PC-3 (cell line): ENCODE measurements at regions not wholly inside any gene's neighbourhood (a gene's known extent, or its start where the extent isn't known, plus 50 kb on each side); places are given as distances from the start of the nearest gene placed in this dataset.

Experiments
- ATAC-seq: fragments of 200-7000 bp; cut with Tn5 transposase; 2 replicates; pipeline ENCODE4 v1.9.1; 2020; ENCODE audit warnings: mild to moderate bottlenecking, moderate library complexity
- BruUV-seq: library from RNA; stranded (reverse); fragments of 400-500 nt; replicated peaks from 2 replicates; lab custom pipeline; 2021; lab: Mats Ljungman, UMichigan
- CTCF ChIA-PET: fragments of 300-600 bp; sonication (Branson Sonifier 250); formaldehyde crosslinking; loops from one replicate; lab custom pipeline; 2022; ENCODE audit warnings: antibody characterized with exemption; lab: Charles Lee
- POLR2A ChIA-PET: fragments of 300-600 bp; sonication (Branson Sonifier 250); formaldehyde crosslinking; loops from one replicate; lab custom pipeline; 2022; ENCODE audit warnings: antibody characterized with exemption; ENCODE audit not compliant: unreplicated experiment; lab: Charles Lee
- DNase-seq: peaks from one replicate; pipeline ENCODE4 v3.0.0-alpha.2; 2015
- H2AFZ ChIP-seq: fragments of 300-600 bp; sonication (generic); 2 replicates; pipeline ENCODE4 v1.6.0; 2016; ENCODE audit warnings: antibody characterized with exemption, low read length
- H3F3A ChIP-seq: fragments of 300-600 bp; sonication (generic); one replicate; pipeline ENCODE4 v1.6.0; 2017; ENCODE audit warnings: antibody characterized with exemption, low read length, control low read depth, mild to moderate bottlenecking; ENCODE audit not compliant: unreplicated experiment
- H3K27ac ChIP-seq: fragments of 300-600 bp; sonication (generic); 2 replicates; pipeline ENCODE4 v1.5.1; 2016; ENCODE audit warnings: mild to moderate bottlenecking, low read length
- H3K27me3 ChIP-seq: fragments of 300-600 bp; sonication (generic); 2 replicates; pipeline ENCODE4 v1.6.1; 2016; ENCODE audit warnings: low read length, mixed read lengths
- H3K36me3 ChIP-seq: fragments of 300-600 bp; sonication (generic); 2 replicates; pipeline ENCODE4 v1.6.1; 2016; ENCODE audit warnings: low read depth, mixed run types, low read length, mixed read lengths
- H3K4me1 ChIP-seq: fragments of 300-600 bp; sonication (generic); 2 replicates; pipeline ENCODE4 v1.5.1; 2016; ENCODE audit warnings: low read length; ENCODE audit not compliant: insufficient read depth
- H3K4me2 ChIP-seq: fragments of 300-600 bp; sonication (generic); 2 replicates; pipeline ENCODE4 v1.6.0; 2016; ENCODE audit warnings: low read length
- H3K4me3 ChIP-seq: fragments of 300-600 bp; sonication (generic); 2 replicates; pipeline ENCODE4 v1.5.1; 2016; ENCODE audit warnings: mild to moderate bottlenecking, low read length, mixed read lengths
- H3K79me2 ChIP-seq: fragments of 300-600 bp; sonication (generic); 2 replicates; pipeline ENCODE4 v1.6.1; 2017; ENCODE audit warnings: low read length, mixed read lengths
- H3K9ac ChIP-seq: fragments of 300-600 bp; sonication (generic); 2 replicates; pipeline ENCODE4 v1.6.0; 2016; ENCODE audit warnings: mild to moderate bottlenecking, low read length
- H3K9me2 ChIP-seq: fragments of 300-600 bp; sonication (generic); replicated peaks from 2 replicates; pipeline ENCODE4 v1.6.1; 2016; ENCODE audit warnings: mixed run types, low read length, mixed read lengths
- H3K9me3 ChIP-seq: fragments of 300-600 bp; sonication (generic); 2 replicates; pipeline ENCODE4 v1.6.1; 2016; ENCODE audit warnings: low read length, mixed read lengths
- H4K20me1 ChIP-seq: fragments of 300-600 bp; sonication (generic); 2 replicates; pipeline ENCODE4 v1.6.1; 2016; ENCODE audit warnings: low read length, mixed read lengths
- CTCF ChIP-seq: fragments of 300-600 bp; sonication (generic); conservative IDR thresholded peaks from 2 replicates; pipeline ENCODE4 v1.5.1; 2017; ENCODE audit warnings: antibody characterized with exemption, low read depth, mild to moderate bottlenecking, low read length
- EZH2 ChIP-seq: fragments of 300-600 bp; sonication (generic); IDR thresholded peaks from one replicate; pipeline ENCODE4 v1.6.1; 2017; ENCODE audit warnings: antibody characterized with exemption, mild to moderate bottlenecking, low read length; ENCODE audit not compliant: unreplicated experiment
- EZH2phosphoT487 ChIP-seq: fragments of 300-600 bp; sonication (generic); IDR thresholded peaks from 2 replicates; pipeline ENCODE4 v1.6.1; 2018; ENCODE audit warnings: mild to moderate bottlenecking, antibody characterized with exemption, low read length, borderline replicate concordance
- intact Hi-C: fragments of 100-400 bp; cut with micrococcal nuclease; formaldehyde crosslinking; loops from 2 replicates; pipeline ENCODE4 v1.9.0; 2023

DNA sequence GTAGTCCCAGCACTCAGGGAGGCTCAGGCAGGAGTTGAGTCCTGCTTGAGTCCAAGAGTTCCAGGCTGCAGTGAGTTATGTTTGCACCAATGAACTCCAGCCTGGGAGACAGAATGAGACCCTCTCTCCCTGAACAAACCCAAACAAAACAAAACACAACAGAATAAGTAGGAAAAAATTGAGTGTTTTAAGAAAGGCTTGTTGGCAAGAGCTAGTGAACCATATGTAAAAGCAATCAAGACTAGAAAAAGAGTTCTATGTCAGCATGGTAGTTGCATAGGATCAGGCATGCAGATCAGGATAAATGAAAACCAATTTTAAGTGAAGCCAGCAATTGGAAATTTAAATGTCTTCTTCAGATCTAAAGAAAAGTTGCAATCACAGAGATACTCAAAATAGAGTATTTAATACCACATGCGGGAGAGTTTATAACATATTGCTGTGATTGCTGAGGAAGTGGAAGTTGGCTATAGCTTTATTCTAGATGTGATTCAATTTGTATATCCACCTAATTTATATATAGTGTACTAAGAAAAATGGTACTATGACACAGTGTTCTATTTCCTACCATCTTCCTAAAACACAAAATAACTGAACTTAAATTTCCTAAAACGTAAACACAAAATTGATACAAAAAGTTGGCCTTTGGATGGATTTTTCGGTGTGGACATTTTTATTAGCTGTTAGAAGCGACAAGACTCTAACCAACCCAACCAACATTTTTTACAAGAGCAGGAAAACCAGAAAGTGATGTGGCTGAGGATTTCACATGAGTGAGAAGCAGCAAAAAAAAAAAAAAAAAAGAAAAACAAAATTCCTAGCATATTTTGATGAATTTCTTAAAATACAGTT is 101.9 kb upstream of the ROBO1 start:
- no peaks in the 10 kb centered on the region for H3F3A ChIP-seq
- TF ChIP-seq CTCF (no peak), EZH2phosphoT487 (no peak)
- ChIA-PET CTCF (no interaction called here), POLR2A (no interaction called here)
- no peaks in the 10 kb centered on the region for H3K36me3 ChIP-seq
- peaks cover 26% of the 10 kb centered on the region for H3K4me1 ChIP-seq
- no peak overlapping the region for H2AFZ ChIP-seq
- H3K79me2 ChIP-seq = no peaks in the 10 kb centered on the region
- DNase-seq (no peak), ATAC-seq (no peak)
- BruUV-seq = no TSS peak
- intact Hi-C loops = loop anchor here (5.0 to 10.0 kb wide), 3 partner anchors 97 to 325 kb away; no protein-coding TSS in a partner anchor
- H3K4me3 ChIP-seq = no peak overlapping the region
- H3K4me2 ChIP-seq = no peak overlapping the region
- H3K9me2 ChIP-seq = no peaks in the 10 kb centered on the region
- no peaks in the 10 kb centered on the region for H4K20me1 ChIP-seq
- no peaks in the 10 kb centered on the region for H3K27me3 ChIP-seq
- no peak overlapping the region for H3K9ac ChIP-seq
- H3K27ac ChIP-seq = no peak overlapping the region
- no peaks in the 10 kb centered on the region for H3K9me3 ChIP-seq

GRCh38 chr3:79866162-79866561 is 98.4 kb upstream of the ROBO1 start:
- no peaks in the 10 kb centered on the region for H3K36me3 ChIP-seq
- intact Hi-C loops = no loop called here
- peaks cover 2% of the 10 kb centered on the region for H3K4me1 ChIP-seq
- no peak for DNase-seq
- TF ChIP-seq EZH2 (no peak), EZH2phosphoT487 (no peak), CTCF (no peak)
- H3K4me3 ChIP-seq = no peak overlapping the region
- H3K9me2 ChIP-seq = no peaks in the 10 kb centered on the region
- ATAC-seq = no peak
- H3K27me3 ChIP-seq = no peaks in the 10 kb centered on the region
- no peaks in the 10 kb centered on the region for H3K9me3 ChIP-seq
- ChIA-PET POLR2A (no interaction called here), CTCF (no interaction called here)
- no TSS peak for BruUV-seq
- no peak overlapping the region for H3K4me2 ChIP-seq
- H2AFZ ChIP-seq = no peak overlapping the region
- H3K9ac ChIP-seq = no peak overlapping the region
- no peaks in the 10 kb centered on the region for H4K20me1 ChIP-seq
- no peaks in the 10 kb centered on the region for H3F3A ChIP-seq
- no peak overlapping the region for H3K27ac ChIP-seq
- no peaks in the 10 kb centered on the region for H3K79me2 ChIP-seq

DNA sequence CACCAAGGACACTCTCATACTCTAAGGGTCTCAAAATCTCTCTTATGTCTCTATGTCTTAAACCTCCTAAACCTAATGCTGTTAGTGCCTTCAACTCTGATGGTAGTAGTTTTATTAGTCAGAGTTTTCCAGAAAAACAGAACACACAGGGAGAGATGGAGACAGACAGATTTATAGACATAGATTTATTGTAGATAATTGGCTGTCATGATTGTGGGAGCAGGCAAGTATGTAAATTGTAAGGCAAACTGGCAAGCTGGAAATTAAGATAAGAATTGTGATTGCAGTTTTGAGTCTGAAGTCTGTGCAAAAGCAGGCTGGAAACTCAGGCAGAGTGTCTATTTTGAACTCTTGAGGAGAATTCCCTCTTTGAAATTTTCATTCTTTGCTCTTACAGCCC is 96.3 kb upstream of the ROBO1 start:
- Histone ChIP-seq H3K4me1 (no peaks in the 10 kb centered on the region), H3K9me2 (no peaks in the 10 kb centered on the region), H2AFZ (no peak overlapping the region), H3K9ac (no peak overlapping the region), H3F3A (no peaks in the 10 kb centered on the region), H3K9me3 (no peaks in the 10 kb centered on the region), H3K27ac (no peak overlapping the region), H3K36me3 (no peaks in the 10 kb centered on the region), H3K4me3 (no peak overlapping the region), H3K4me2 (no peak overlapping the region), H4K20me1 (no peaks in the 10 kb centered on the region), H3K79me2 (no peaks in the 10 kb centered on the region), H3K27me3 (no peaks in the 10 kb centered on the region)
- POLR2A ChIA-PET = no interaction called here
- intact Hi-C loops = loop anchor here (1.0 kb wide), 1 partner anchor 16 kb away; no protein-coding TSS in a partner anchor
- CTCF ChIA-PET = no interaction called here
- no TSS peak for BruUV-seq
- no peak for TF ChIP-seq EZH2phosphoT487
- TF ChIP-seq CTCF = no peak
- DNase-seq = no peak
- no peak for ATAC-seq
